Activated B cell treated with CpG ODN at 0.5 μM for 24 hours (primary cell): ENCODE measurements at regions not wholly inside any gene's neighbourhood (a gene's known extent, or its start where the extent isn't known, plus 50 kb on each side); places are given as distances from the start of the nearest gene placed in this dataset.

Experiments used
- ATAC-seq: fragments of 200-7000 bp; cut with Tn5 transposase; one replicate; pipeline ENCODE4 v1.10.0; 2021; ENCODE audit warnings: low read depth, mild to moderate bottlenecking, moderate library complexity
- CTCF ChIA-PET: fragments of 350-600 bp; sonication (Branson Sonifier 250); formaldehyde crosslinking; loops from one replicate; lab custom pipeline; 2021; ENCODE audit warnings: antibody characterized with exemption; lab: Charles Lee
- POLR2A ChIA-PET: fragments of 350-600 bp; sonication (Branson Sonifier 250); formaldehyde crosslinking; loops from one replicate; lab custom pipeline; 2021; ENCODE audit warnings: antibody characterized with exemption; lab: Charles Lee
- DNase-seq: peaks from one replicate; pipeline ENCODE4 v3.0.0; 2022
- H3K27ac Mint-ChIP-seq: one replicate; pipeline ENCODE4 v1.8.0; 2020; ENCODE audit warnings: mixed read lengths
- H3K27me3 Mint-ChIP-seq: one replicate; pipeline ENCODE4 v1.8.0; 2021; ENCODE audit warnings: mixed read lengths
- H3K36me3 Mint-ChIP-seq: one replicate; pipeline ENCODE4 v1.8.0; 2021; ENCODE audit warnings: low read depth, mixed read lengths
- H3K4me1 Mint-ChIP-seq: one replicate; pipeline ENCODE4 v1.8.0; 2021; ENCODE audit warnings: mixed read lengths
- H3K4me3 Mint-ChIP-seq: one replicate; pipeline ENCODE4 v1.8.0; 2020; ENCODE audit warnings: mild to moderate bottlenecking, mixed read lengths
- H3K9me3 Mint-ChIP-seq: one replicate; pipeline ENCODE4 v1.8.0; 2020; ENCODE audit warnings: mixed read lengths
- CTCF ChIP-seq: fragments of 200-600 bp; IDR thresholded peaks from one replicate; pipeline ENCODE4 v1.8.0; 2022; ENCODE audit warnings: antibody characterized with exemption, mild to moderate bottlenecking
- intact Hi-C: fragments of 100-400 bp; cut with micrococcal nuclease; formaldehyde crosslinking; loops from one replicate; pipeline ENCODE4 v1.15.1; 2024

- no peak for TF ChIP-seq CTCF
- Mint-ChIP-seq H3K4me3 (no peak overlapping the region), H3K27ac (no peak overlapping the region), H3K27me3 (no peaks in the 10 kb centered on the region), H3K36me3 (no peaks in the 10 kb centered on the region), H3K4me1 (no peaks in the 10 kb centered on the region), H3K9me3 (peaks cover 5% of the 10 kb centered on the region)
- ChIA-PET POLR2A (no interaction called here), CTCF (no interaction called here)
- intact Hi-C loops = no loop called here
- no peak for ATAC-seq
- DNase-seq = no peak
Observed at GRCh38 chr6:74834967-74835366, 370.9 kb downstream of the COL12A1 start.

GRCh38 chr6:74826263-74826662 lies 379.6 kb downstream of the COL12A1 start:
- TF ChIP-seq CTCF = no peak
- H3K4me1 Mint-ChIP-seq = no peaks in the 10 kb centered on the region
- ChIA-PET CTCF (no interaction called here), POLR2A (no interaction called here)
- H3K4me3 Mint-ChIP-seq = no peak overlapping the region
- DNase-seq (no peak), ATAC-seq (no peak)
- intact Hi-C loops = no loop called here
- no peak overlapping the region for H3K27ac Mint-ChIP-seq
- H3K9me3 Mint-ChIP-seq = peaks cover 8% of the 10 kb centered on the region
- H3K27me3 Mint-ChIP-seq = no peaks in the 10 kb centered on the region
- H3K36me3 Mint-ChIP-seq = no peaks in the 10 kb centered on the region

- Mint-ChIP-seq H3K27ac (no peak overlapping the region), H3K27me3 (no peaks in the 10 kb centered on the region), H3K9me3 (peaks cover 12% of the 10 kb centered on the region), H3K4me3 (no peak overlapping the region), H3K36me3 (no peaks in the 10 kb centered on the region), H3K4me1 (no peaks in the 10 kb centered on the region)
- ATAC-seq (no peak), DNase-seq (no peak)
- ChIA-PET POLR2A (no interaction called here), CTCF (no interaction called here)
- intact Hi-C loops = no loop called here
- TF ChIP-seq CTCF = no peak
Observed at GRCh38 chr6:74814440-74814839, 391.4 kb downstream of the COL12A1 start.

GRCh38 chr6:74807674-74808073 lies 398.2 kb downstream of the COL12A1 start:
- no peaks in the 10 kb centered on the region for H3K27me3 Mint-ChIP-seq
- ATAC-seq (no peak), DNase-seq (no peak)
- CTCF ChIA-PET = no interaction called here
- no peaks in the 10 kb centered on the region for H3K36me3 Mint-ChIP-seq
- TF ChIP-seq CTCF = no peak
- H3K4me3 Mint-ChIP-seq = no peak overlapping the region
- intact Hi-C loops = no loop called here
- H3K4me1 Mint-ChIP-seq = no peaks in the 10 kb centered on the region
- POLR2A ChIA-PET = no interaction called here
- H3K27ac Mint-ChIP-seq = no peak overlapping the region
- peaks cover 7% of the 10 kb centered on the region for H3K9me3 Mint-ChIP-seq

- Mint-ChIP-seq H3K36me3 (no peaks in the 10 kb centered on the region), H3K27ac (no peak overlapping the region), H3K9me3 (peaks cover 9% of the 10 kb centered on the region), H3K4me3 (no peak overlapping the region), H3K27me3 (no peaks in the 10 kb centered on the region), H3K4me1 (no peaks in the 10 kb centered on the region)
- no peak for TF ChIP-seq CTCF
- ChIA-PET CTCF (no interaction called here), POLR2A (no interaction called here)
- intact Hi-C loops = no loop called here
- DNase-seq = no peak
- no peak for ATAC-seq
Observed at GRCh38 chr6:74805916-74806696, 399.7 kb downstream of the COL12A1 start.
